ENCODE measurements at regions not wholly inside any gene's neighbourhood (a gene's known extent, or its start where the extent isn't known, plus 50 kb on each side); places are given as distances from the start of the nearest gene placed in this dataset.

GRCh38 chr12:89208661-89209096 is 143.6 kb downstream of the DUSP6 start:
- no peak for TF ChIP-seq POLR2A (IDR thresholded peaks at IDR 0.05)
- no peak for TF ChIP-seq CTCF (IDR thresholded peaks at IDR 0.05)
- Histone ChIP-seq H3K27ac (no peak overlapping the region), H3K9me3 (no peaks in the 10 kb centered on the region), H3K4me3 (no peak overlapping the region), H3K27me3 (no peaks in the 10 kb centered on the region), H3K36me3 (replicated peaks in 1 of 2; ENCODE audit: insufficient read depth in 1 of 2, low read depth in 2 of 2) (no peaks in the 10 kb centered on the region), H3K4me1 (peaks cover 15% of the 10 kb centered on the region)
- WGBS, 2 donors, result 58 to 64% methylated on average over 2 of the region's 2 CpGs
- intact Hi-C loops (cut with DNase I), result no loop called here
- DNase-seq (no peak), ATAC-seq (no peak)

GRCh38 chr12:89206390-89206789 is 145.9 kb downstream of the DUSP6 start:
- ATAC-seq, result no peak
- 60 to 96% methylated on average over 1 of the region's 1 CpG for WGBS, 2 donors
- intact Hi-C loops (cut with DNase I), result no loop called here
- no peak for TF ChIP-seq POLR2A (IDR thresholded peaks at IDR 0.05)
- TF ChIP-seq CTCF (IDR thresholded peaks at IDR 0.05), result no peak
- Histone ChIP-seq H3K4me3 (no peak overlapping the region), H3K27me3 (no peaks in the 10 kb centered on the region), H3K4me1 (no peaks in the 10 kb centered on the region), H3K9me3 (no peaks in the 10 kb centered on the region), H3K36me3 (replicated peaks in 1 of 2; ENCODE audit: insufficient read depth in 1 of 2, low read depth in 2 of 2) (no peaks in the 10 kb centered on the region), H3K27ac (no peak overlapping the region)
- DNase-seq, result no peak

GRCh38 chr12:89205517-89205916 is 146.8 kb downstream of the DUSP6 start:
- DNase-seq (no peak), ATAC-seq (no peak)
- intact Hi-C loops (cut with DNase I), result no loop called here
- Histone ChIP-seq H3K36me3 (replicated peaks in 1 of 2; ENCODE audit: insufficient read depth in 1 of 2, low read depth in 2 of 2) (no peaks in the 10 kb centered on the region), H3K27ac (no peak overlapping the region), H3K4me1 (no peaks in the 10 kb centered on the region), H3K9me3 (no peaks in the 10 kb centered on the region), H3K27me3 (no peaks in the 10 kb centered on the region), H3K4me3 (no peak overlapping the region)
- 83 to 86% methylated on average over 2 of the region's 2 CpGs for WGBS, 2 donors
- no peak for TF ChIP-seq POLR2A (IDR thresholded peaks at IDR 0.05)
- TF ChIP-seq CTCF (IDR thresholded peaks at IDR 0.05), result no peak

- intact Hi-C loops (cut with DNase I), result no loop called here
- no peaks in the 10 kb centered on the region for H3K4me1 ChIP-seq
- H3K27ac ChIP-seq, result no peak overlapping the region
- no peaks in the 10 kb centered on the region for H3K27me3 ChIP-seq
- DNase-seq, result no peak
- H3K36me3 ChIP-seq (replicated peaks in 1 of 2; ENCODE audit: insufficient read depth in 1 of 2, low read depth in 2 of 2), result no peaks in the 10 kb centered on the region
- H3K4me3 ChIP-seq, result no peak overlapping the region
- ATAC-seq, result no peak
- no peaks in the 10 kb centered on the region for H3K9me3 ChIP-seq
- no peak for TF ChIP-seq POLR2A (IDR thresholded peaks at IDR 0.05)
- TF ChIP-seq CTCF (IDR thresholded peaks at IDR 0.05), result no peak
- 68 to 81% methylated on average over 1 of the region's 1 CpG for WGBS, 2 donors
Observed at GRCh38 chr12:89203144-89203543, 149.2 kb downstream of the DUSP6 start.

- no peaks in the 10 kb centered on the region for H3K4me1 ChIP-seq
- intact Hi-C loops (cut with DNase I), result no loop called here
- no peak overlapping the region for H3K4me3 ChIP-seq
- ATAC-seq (no peak), DNase-seq (no peak)
- TF ChIP-seq POLR2A (IDR thresholded peaks at IDR 0.05), result no peak
- no peak for TF ChIP-seq CTCF (IDR thresholded peaks at IDR 0.05)
- no peak overlapping the region for H3K27ac ChIP-seq
- H3K27me3 ChIP-seq, result no peaks in the 10 kb centered on the region
- H3K9me3 ChIP-seq, result no peaks in the 10 kb centered on the region
- no peaks in the 10 kb centered on the region for H3K36me3 ChIP-seq (replicated peaks in 1 of 2; ENCODE audit: insufficient read depth in 1 of 2, low read depth in 2 of 2)
Observed at GRCh38 chr12:89200217-89200616, 152.1 kb downstream of the DUSP6 start.
